H9 (cell line): ENCODE measurements at regions not wholly inside any gene's neighbourhood (a gene's known extent, or its start where the extent isn't known, plus 50 kb on each side); places are given as distances from the start of the nearest gene placed in this dataset.

ENCODE experiments used
- DNase-seq: peaks from one replicate; pipeline ENCODE4 v3.0.0-alpha.2; 2017
- H2AFZ ChIP-seq: one replicate; pipeline ENCODE4 v1.6.1; 2013; ENCODE audit warnings: mild to moderate bottlenecking, low read length, control low read depth, moderate library complexity
- H2AK5ac ChIP-seq: 2 replicates; pipeline ENCODE4 v1.6.1; 2013; ENCODE audit warnings: low read length, control low read depth, mixed read lengths; ENCODE audit not compliant: insufficient read length
- H2BK120ac ChIP-seq: one replicate; pipeline ENCODE4 v1.6.1; 2013; ENCODE audit warnings: low read depth, mild to moderate bottlenecking, low read length, control low read depth, inconsistent platforms; ENCODE audit not compliant: poor library complexity, severe bottlenecking
- H2BK12ac ChIP-seq: 2 replicates; pipeline ENCODE4 v1.6.1; 2013; ENCODE audit warnings: low read length, control low read depth, mixed read lengths, low read depth; ENCODE audit not compliant: insufficient read length
- H2BK15ac ChIP-seq: 2 replicates; pipeline ENCODE4 v1.6.1; 2013; ENCODE audit warnings: low read depth, low read length, control low read depth
- H2BK20ac ChIP-seq: one replicate; pipeline ENCODE4 v1.6.1; 2013; ENCODE audit warnings: low read depth, mild to moderate bottlenecking, low read length, control low read depth, inconsistent platforms; ENCODE audit not compliant: poor library complexity, severe bottlenecking
- H2BK5ac ChIP-seq: 2 replicates; pipeline ENCODE4 v1.6.1; 2013; ENCODE audit warnings: low read length, control low read depth, mixed read lengths; ENCODE audit not compliant: insufficient read length
- H3K14ac ChIP-seq: 2 replicates; pipeline ENCODE4 v1.6.1; 2013; ENCODE audit warnings: low read length, control low read depth; ENCODE audit not compliant: insufficient read depth
- H3K18ac ChIP-seq: 2 replicates; pipeline ENCODE4 v1.6.1; 2013; ENCODE audit warnings: low read depth, mild to moderate bottlenecking, mixed read lengths, low read length, control low read depth; ENCODE audit not compliant: insufficient read length
- H3K23ac ChIP-seq: 2 replicates; pipeline ENCODE4 v1.6.1; 2013; ENCODE audit warnings: low read length, control low read depth, mixed read lengths, low read depth; ENCODE audit not compliant: insufficient read length
- H3K23me2 ChIP-seq: 2 replicates; pipeline ENCODE4 v1.6.1; 2013; ENCODE audit warnings: low read depth, mild to moderate bottlenecking, mixed read lengths, low read length, control low read depth; ENCODE audit not compliant: insufficient read length, poor library complexity, severe bottlenecking
- H3K27ac ChIP-seq: 2 replicates; pipeline ENCODE4 v1.5.1; 2013; ENCODE audit warnings: low read length, control low read depth, mixed read lengths, low read depth; ENCODE audit not compliant: insufficient read length
- H3K27me3 ChIP-seq: 2 replicates; pipeline ENCODE4 v1.6.1; 2013; ENCODE audit warnings: low read length, control low read depth, inconsistent platforms; ENCODE audit not compliant: insufficient read depth
- H3K4ac ChIP-seq: 2 replicates; pipeline ENCODE4 v1.6.1; 2013; ENCODE audit warnings: low read depth, mild to moderate bottlenecking, control low read depth, inconsistent platforms, low read length, moderate library complexity
- H3K4me1 ChIP-seq: 2 replicates; pipeline ENCODE4 v1.6.1; 2013; ENCODE audit warnings: low read length, control low read depth, inconsistent platforms; ENCODE audit not compliant: insufficient read depth
- H3K4me2 ChIP-seq: 2 replicates; pipeline ENCODE4 v1.6.1; 2013; ENCODE audit warnings: low read length, control low read depth, mixed read lengths; ENCODE audit not compliant: insufficient read length, insufficient read depth
- H3K56ac ChIP-seq: 2 replicates; pipeline ENCODE4 v1.6.1; 2013; ENCODE audit warnings: low read depth, mild to moderate bottlenecking, mixed read lengths, low read length, control low read depth; ENCODE audit not compliant: insufficient read length
- H3K79me1 ChIP-seq: 2 replicates; pipeline ENCODE4 v1.6.1; 2013; ENCODE audit warnings: low read depth, mild to moderate bottlenecking, moderate library complexity, low read length, control low read depth, inconsistent platforms; ENCODE audit not compliant: insufficient read depth, poor library complexity, severe bottlenecking
- H3K79me2 ChIP-seq: 2 replicates; pipeline ENCODE4 v1.6.1; 2013; ENCODE audit warnings: low read length, control low read depth, inconsistent platforms; ENCODE audit not compliant: insufficient read depth
- H3K9ac ChIP-seq: 2 replicates; pipeline ENCODE4 v1.6.1; 2013; ENCODE audit warnings: low read length, control low read depth, mixed read lengths; ENCODE audit not compliant: insufficient read length; ENCODE audit errors: extremely low read depth
- H3K9me3 ChIP-seq: one replicate; pipeline ENCODE4 v1.6.1; 2013; ENCODE audit warnings: low read depth, low read length, inconsistent platforms; ENCODE audit not compliant: control insufficient read depth
- H3T11ph ChIP-seq: one replicate; pipeline ENCODE4 v1.6.1; 2013; ENCODE audit warnings: mild to moderate bottlenecking, low read length, control low read depth, inconsistent platforms
- H4K20me1 ChIP-seq: one replicate; pipeline ENCODE4 v1.6.1; 2013; ENCODE audit not compliant: control insufficient read depth, insufficient read length, insufficient read depth
- H4K5ac ChIP-seq: 2 replicates; pipeline ENCODE4 v1.6.1; 2013; ENCODE audit warnings: low read depth, mild to moderate bottlenecking, mixed read lengths, low read length, control low read depth; ENCODE audit not compliant: insufficient read length
- H4K8ac ChIP-seq: replicated peaks from 2 replicates; pipeline ENCODE4 v1.6.1; 2013; ENCODE audit warnings: low read length, control low read depth, mixed read lengths, low read depth; ENCODE audit not compliant: insufficient read length
- H4K91ac ChIP-seq: 2 replicates; pipeline ENCODE4 v1.6.1; 2013; ENCODE audit warnings: low read depth, mild to moderate bottlenecking, moderate library complexity, mixed read lengths, low read length, control low read depth; ENCODE audit not compliant: insufficient read length
- H3K27ac Mint-ChIP-seq, 3 experiments: 2 replicates in 2 of 3; 3 replicates in 1 of 3; pipeline ENCODE4 v1.8.0; 2020 to 2021; ENCODE audit warnings: mixed read lengths in 3 of 3, mild to moderate bottlenecking in 1 of 3, moderate library complexity in 1 of 3
- H3K27me3 Mint-ChIP-seq: 2 replicates; pipeline ENCODE4 v1.8.0; 2021; ENCODE audit warnings: low read depth, mild to moderate bottlenecking, moderate library complexity, mixed read lengths
- H3K36me3 Mint-ChIP-seq, 3 experiments: 2 replicates in 2 of 3; 3 replicates in 1 of 3; pipeline ENCODE4 v1.8.0; 2020 to 2021; ENCODE audit warnings: low read depth in 3 of 3, mixed read lengths in 3 of 3; ENCODE audit not compliant: insufficient read depth in 1 of 3
- H3K4me1 Mint-ChIP-seq, 2 experiments: 2 replicates each; pipeline ENCODE4 v1.8.0; 2020; ENCODE audit warnings: mixed read lengths in 2 of 2
- H3K4me3 Mint-ChIP-seq, 2 experiments: 2 replicates in 1 of 2; 3 replicates in 1 of 2; pipeline ENCODE4 v1.8.0; 2020 to 2021; ENCODE audit warnings: mild to moderate bottlenecking in 2 of 2, mixed read lengths in 2 of 2, moderate library complexity in 1 of 2
- H3K9me3 Mint-ChIP-seq, 2 experiments: 2 replicates in 1 of 2; 3 replicates in 1 of 2; pipeline ENCODE4 v1.8.0; 2020; ENCODE audit warnings: mild to moderate bottlenecking in 2 of 2, mixed read lengths in 2 of 2, moderate library complexity in 1 of 2
- CTCF ChIP-seq: fragments of 200-600 bp; sonication (generic); conservative IDR thresholded peaks from 3 replicates; pipeline ENCODE4 v1.8.0; 2021; ENCODE audit warnings: antibody characterized with exemption, mild to moderate bottlenecking
- WGBS: extraction: QIAGEN DNeasy Blood & Tissue Kit; methylation state at CpG from one replicate; pipeline ENCODE4 v1.1.7; 2013; ENCODE audit warnings: missing lambda C conversion rate, low lambda C conversion rate, mixed read lengths; ENCODE audit not compliant: insufficient read length; ENCODE audit errors: extremely low coverage; 5-methylcytosine and 5-hydroxymethylcytosine counted together

DNA sequence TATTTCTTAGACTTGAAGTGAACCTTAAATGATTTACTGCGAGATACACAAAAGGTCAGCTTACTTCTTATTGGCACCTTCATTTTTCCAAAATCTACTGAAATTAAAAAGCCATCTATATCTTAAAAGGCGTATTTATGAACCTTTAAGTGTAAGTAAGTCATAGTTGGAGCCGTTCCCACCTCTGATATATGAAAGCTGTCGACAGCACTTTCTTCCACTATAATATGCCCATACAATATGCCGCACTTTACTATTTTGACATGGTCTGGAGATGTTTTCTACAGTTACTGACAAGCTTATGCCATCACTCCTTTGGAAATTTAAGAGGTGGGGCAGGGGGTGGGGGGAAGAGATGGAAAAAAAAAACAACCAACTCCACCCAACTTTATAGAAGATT lies 155.3 kb downstream of the PHETA1 start:
- Mint-ChIP-seq H3K36me3 (no peaks in the 10 kb centered on the region; a peak in 1 of 7 replicates), H3K27ac (no peak overlapping the region), H3K9me3 (no peaks in the 10 kb centered on the region), H3K4me1 (peaks cover 5 to 22% of the 10 kb centered on the region in 2 experiments; a peak in 3 of 4 replicates), H3K27me3 (peaks cover 2% of the 10 kb centered on the region; the same call in 1 of the 2 replicates), H3K4me3 (no peak overlapping the region)
- no peak for TF ChIP-seq CTCF
- Histone ChIP-seq H3K9ac (no peak overlapping the region), H3K4ac (no peak overlapping the region), H3K18ac (no peak overlapping the region), H3K79me2 (no peaks in the 10 kb centered on the region), H2BK5ac (no peak overlapping the region), H4K91ac (no peak overlapping the region), H3K23ac (no peak overlapping the region), H3K27ac (no peak overlapping the region), H4K20me1 (no peaks in the 10 kb centered on the region), H4K5ac (no peak overlapping the region), H2AFZ (no peak overlapping the region), H3K4me1 (no peaks in the 10 kb centered on the region), H3K9me3 (no peaks in the 10 kb centered on the region), H2BK20ac (no peak overlapping the region), H3T11ph (no peak overlapping the region), H3K14ac (no peak overlapping the region), H3K4me2 (no peak overlapping the region), H3K56ac (no peak overlapping the region), H3K23me2 (no peaks in the 10 kb centered on the region), H2BK12ac (no peak overlapping the region), H2AK5ac (no peak overlapping the region), H2BK15ac (no peak overlapping the region), H3K79me1 (no peaks in the 10 kb centered on the region), H4K8ac (no peak overlapping the region), H3K27me3 (no peaks in the 10 kb centered on the region), H2BK120ac (no peak overlapping the region)
- no peak for DNase-seq
- no CpG with 5 or more reads among the region's 5 CpGs for WGBS
